ENCODE measurements at regions not wholly inside any gene's neighbourhood (a gene's known extent, or its start where the extent isn't known, plus 50 kb on each side); places are given as distances from the start of the nearest gene placed in this dataset.
"Not testable (repeated sequence)": the region's sequence is repeated elsewhere in the genome, so short reads cannot be mapped to it uniquely, and the experiment has no call there.

GRCh38 chr1:229148743-229149142, 122.2 kb upstream of the RAB4A start:
- no peaks in the 10 kb centered on the region for H3K36me3 ChIP-seq (ENCODE audit: insufficient read depth)
- no peak for DNase-seq (ENCODE audit: extremely low spot score)
- 82% methylated on average over 7 of the region's 7 CpGs for WGBS
- H3K4me1 ChIP-seq (ENCODE audit: insufficient read depth) = no peaks in the 10 kb centered on the region
- no peak overlapping the region for H3K4me3 ChIP-seq (ENCODE audit: low read depth, low read length)
- H3K27ac ChIP-seq (ENCODE audit: low read depth) = no peak overlapping the region

- Histone ChIP-seq H3K4me3 (ENCODE audit: low read depth, low read length) (no peak overlapping the region), H3K36me3 (ENCODE audit: insufficient read depth) (no peaks in the 10 kb centered on the region), H3K4me1 (ENCODE audit: insufficient read depth) (no peaks in the 10 kb centered on the region), H3K27ac (ENCODE audit: low read depth) (no peak overlapping the region)
- no peak for DNase-seq (ENCODE audit: extremely low spot score)
- WGBS = 99% methylated on average over 2 of the region's 2 CpGs
These were observed 121.5 kb upstream of the RAB4A start for GRCh38 chr1:229149435-229149834.

GRCh38 chr1:229150518-229150917, 120.4 kb upstream of the RAB4A start:
- no peaks in the 10 kb centered on the region for H3K4me1 ChIP-seq (ENCODE audit: insufficient read depth)
- H3K4me3 ChIP-seq (ENCODE audit: low read depth, low read length) = no peak overlapping the region
- WGBS = 86% methylated on average over 7 of the region's 7 CpGs
- H3K27ac ChIP-seq (ENCODE audit: low read depth) = no peak overlapping the region
- DNase-seq (ENCODE audit: extremely low spot score) = no peak
- H3K36me3 ChIP-seq (ENCODE audit: insufficient read depth) = no peaks in the 10 kb centered on the region

GRCh38 chr1:229151412-229151811, 119.5 kb upstream of the RAB4A start:
- 96% methylated on average over 4 of the region's 4 CpGs for WGBS
- H3K4me3 ChIP-seq (ENCODE audit: low read depth, low read length); H3K4me1 ChIP-seq (ENCODE audit: insufficient read depth); H3K36me3 ChIP-seq (ENCODE audit: insufficient read depth); DNase-seq (ENCODE audit: extremely low spot score); H3K27ac ChIP-seq (ENCODE audit: low read depth): not testable (repeated sequence)

GRCh38 chr1:229152311-229152710, 118.6 kb upstream of the RAB4A start:
- H3K36me3 ChIP-seq (ENCODE audit: insufficient read depth) = no peaks in the 10 kb centered on the region
- no peak for DNase-seq (ENCODE audit: extremely low spot score)
- H3K27ac ChIP-seq (ENCODE audit: low read depth) = no peak overlapping the region
- H3K4me3 ChIP-seq (ENCODE audit: low read depth, low read length) = no peak overlapping the region
- no peaks in the 10 kb centered on the region for H3K4me1 ChIP-seq (ENCODE audit: insufficient read depth)
- 84% methylated on average over 2 of the region's 2 CpGs for WGBS

- H3K4me1 ChIP-seq (ENCODE audit: insufficient read depth) = no peaks in the 10 kb centered on the region
- no peak for DNase-seq (ENCODE audit: extremely low spot score)
- 90% methylated on average over 2 of the region's 2 CpGs for WGBS
- no peak overlapping the region for H3K4me3 ChIP-seq (ENCODE audit: low read depth, low read length)
- no peak overlapping the region for H3K27ac ChIP-seq (ENCODE audit: low read depth)
- no peaks in the 10 kb centered on the region for H3K36me3 ChIP-seq (ENCODE audit: insufficient read depth)
These were observed 116.9 kb upstream of the RAB4A start for GRCh38 chr1:229153955-229154548.

- Histone ChIP-seq H3K4me3 (ENCODE audit: low read depth, low read length) (no peak overlapping the region), H3K36me3 (ENCODE audit: insufficient read depth) (no peaks in the 10 kb centered on the region), H3K27ac (ENCODE audit: low read depth) (no peak overlapping the region), H3K4me1 (ENCODE audit: insufficient read depth) (no peaks in the 10 kb centered on the region)
- DNase-seq (ENCODE audit: extremely low spot score) = no peak
- WGBS = 92% methylated on average over 3 of the region's 3 CpGs
These were observed 116.1 kb upstream of the RAB4A start for GRCh38 chr1:229154811-229155210.

GRCh38 chr1:229155472-229155871, 115.4 kb upstream of the RAB4A start:
- 75% methylated on average over 9 of the region's 9 CpGs for WGBS
- no peak overlapping the region for H3K27ac ChIP-seq (ENCODE audit: low read depth)
- H3K4me1 ChIP-seq (ENCODE audit: insufficient read depth) = no peaks in the 10 kb centered on the region
- no peak for DNase-seq (ENCODE audit: extremely low spot score)
- no peaks in the 10 kb centered on the region for H3K36me3 ChIP-seq (ENCODE audit: insufficient read depth)
- H3K4me3 ChIP-seq (ENCODE audit: low read depth, low read length) = no peak overlapping the region

GRCh38 chr1:229156872-229157271, 114.0 kb upstream of the RAB4A start:
- Histone ChIP-seq H3K36me3 (ENCODE audit: insufficient read depth) (no peaks in the 10 kb centered on the region), H3K4me1 (ENCODE audit: insufficient read depth) (no peaks in the 10 kb centered on the region), H3K27ac (ENCODE audit: low read depth) (no peak overlapping the region), H3K4me3 (ENCODE audit: low read depth, low read length) (no peak overlapping the region)
- DNase-seq (ENCODE audit: extremely low spot score) = no peak
- WGBS = 63% methylated on average over 3 of the region's 3 CpGs

- no peak for DNase-seq (ENCODE audit: extremely low spot score)
- H3K27ac ChIP-seq (ENCODE audit: low read depth) = no peak overlapping the region
- H3K36me3 ChIP-seq (ENCODE audit: insufficient read depth) = no peaks in the 10 kb centered on the region
- 92% methylated on average over 4 of the region's 4 CpGs for WGBS
- H3K4me1 ChIP-seq (ENCODE audit: insufficient read depth) = no peaks in the 10 kb centered on the region
- H3K4me3 ChIP-seq (ENCODE audit: low read depth, low read length) = no peak overlapping the region
These were observed 113.4 kb upstream of the RAB4A start for GRCh38 chr1:229157480-229157879.

GRCh38 chr1:229158341-229158921, 112.5 kb upstream of the RAB4A start:
- 81% methylated on average over 11 of the region's 11 CpGs for WGBS
- no peak for DNase-seq (ENCODE audit: extremely low spot score)

GRCh38 chr1:229158927-229159326, 112.0 kb upstream of the RAB4A start:
- Histone ChIP-seq H3K4me3 (ENCODE audit: low read depth, low read length) (no peak overlapping the region), H3K27ac (ENCODE audit: low read depth) (no peak overlapping the region), H3K4me1 (ENCODE audit: insufficient read depth) (no peaks in the 10 kb centered on the region), H3K36me3 (ENCODE audit: insufficient read depth) (no peaks in the 10 kb centered on the region)
- DNase-seq (ENCODE audit: extremely low spot score) = no peak
- WGBS = 64% methylated on average over 4 of the region's 4 CpGs

More at GRCh38 chr1:229158341-229158921, 112.5 kb upstream of the RAB4A start:
- no peak overlapping the region for H3K4me3 ChIP-seq (ENCODE audit: low read depth, low read length)
- H3K36me3 ChIP-seq (ENCODE audit: insufficient read depth) = no peaks in the 10 kb centered on the region
- no peaks in the 10 kb centered on the region for H3K4me1 ChIP-seq (ENCODE audit: insufficient read depth)
- no peak overlapping the region for H3K27ac ChIP-seq (ENCODE audit: low read depth)

GRCh38 chr1:229159668-229160544, 111.0 kb upstream of the RAB4A start:
- DNase-seq (ENCODE audit: extremely low spot score) = no peak
- Histone ChIP-seq H3K36me3 (ENCODE audit: insufficient read depth) (no peaks in the 10 kb centered on the region), H3K4me1 (ENCODE audit: insufficient read depth) (no peaks in the 10 kb centered on the region), H3K27ac (ENCODE audit: low read depth) (no peak overlapping the region), H3K4me3 (ENCODE audit: low read depth, low read length) (no peak overlapping the region)
- 76% methylated on average over 8 of the region's 8 CpGs for WGBS

GRCh38 chr1:229161740-229162139, 109.2 kb upstream of the RAB4A start:
- no peak overlapping the region for H3K4me3 ChIP-seq (ENCODE audit: low read depth, low read length)
- WGBS = 91% methylated on average over 2 of the region's 2 CpGs
- DNase-seq (ENCODE audit: extremely low spot score) = no peak
- no peaks in the 10 kb centered on the region for H3K36me3 ChIP-seq (ENCODE audit: insufficient read depth)
- no peaks in the 10 kb centered on the region for H3K4me1 ChIP-seq (ENCODE audit: insufficient read depth)
- H3K27ac ChIP-seq (ENCODE audit: low read depth) = no peak overlapping the region
